ENCODE measurements at regions not wholly inside any gene's neighbourhood (a gene's known extent, or its start where the extent isn't known, plus 50 kb on each side); places are given as distances from the start of the nearest gene placed in this dataset.

DNA sequence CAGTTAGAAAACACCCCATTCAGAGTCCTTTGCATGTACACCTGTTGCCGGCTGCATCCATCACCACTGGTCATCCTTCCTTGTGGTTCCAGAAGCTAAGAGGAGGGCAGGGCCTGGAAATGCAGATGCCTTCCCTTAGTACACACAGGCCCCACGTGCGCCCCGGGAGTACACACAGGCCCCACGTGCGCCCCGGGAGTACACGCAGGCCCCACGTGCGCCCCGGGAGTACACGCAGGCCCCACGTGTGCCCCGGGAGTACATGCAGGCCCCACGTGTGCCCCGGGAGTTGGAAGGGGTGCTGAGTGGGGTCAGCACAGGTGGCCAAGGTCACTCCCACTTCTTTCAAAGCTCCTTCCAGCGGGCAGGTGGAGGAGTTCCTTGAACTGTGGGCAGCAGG is 1141.9 kb downstream of the BRD1 start:
- no peak overlapping the region for H3K4me3 ChIP-seq (ENCODE audit: control insufficient read depth, low read depth, low read length)
- TF ChIP-seq CTCF (IDR thresholded peaks at IDR 0.05; ENCODE audit: control insufficient read depth, insufficient read depth, low read depth, low read length, missing control alignments): no peak
- DNase-seq (ENCODE audit: low read depth): no peak

DNA sequence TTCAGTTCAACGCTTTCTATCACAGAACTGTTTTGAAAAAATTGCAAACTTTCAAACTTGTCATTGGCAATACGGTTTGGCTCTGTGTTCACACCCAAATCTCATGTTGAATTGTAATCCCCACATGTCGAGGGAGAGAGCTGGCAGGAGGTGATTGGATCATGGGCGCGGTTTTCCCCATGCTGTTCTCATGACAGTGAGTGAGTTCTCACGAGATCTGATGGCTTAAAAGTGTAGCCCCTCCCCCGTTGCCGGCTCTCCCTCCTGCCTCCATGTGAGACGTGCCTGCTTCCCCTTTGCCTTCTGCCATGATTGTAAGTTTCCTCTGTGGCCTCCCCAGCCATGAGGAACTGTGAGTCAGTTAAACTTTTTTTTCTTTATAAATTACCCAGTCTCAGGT is 1144.0 kb downstream of the BRD1 start:
- no peak overlapping the region for H3K4me3 ChIP-seq (ENCODE audit: control insufficient read depth, low read depth, low read length)
- no peak for DNase-seq (ENCODE audit: low read depth)
- TF ChIP-seq CTCF (IDR thresholded peaks at IDR 0.05; ENCODE audit: control insufficient read depth, insufficient read depth, low read depth, low read length, missing control alignments): no peak

DNA sequence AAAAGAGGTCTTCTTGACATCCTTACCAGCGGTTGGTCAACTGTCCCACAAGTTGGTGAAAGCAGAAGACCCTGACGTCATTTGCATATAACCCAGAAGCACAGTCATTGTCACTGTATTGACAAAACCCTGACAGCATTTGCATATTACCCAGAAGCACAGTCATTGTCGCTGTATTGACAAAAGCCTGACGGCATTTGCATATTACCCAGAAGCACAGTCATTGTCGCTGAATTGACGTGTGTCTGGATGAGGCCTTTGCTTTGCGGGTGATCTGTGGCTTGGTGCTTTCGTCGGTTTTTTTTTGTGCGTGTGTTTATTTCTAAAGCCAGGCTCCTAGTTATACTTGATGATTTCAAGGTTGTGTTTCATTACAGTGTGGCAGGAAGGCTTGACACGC is 1145.2 kb downstream of the BRD1 start:
- H3K4me3 ChIP-seq (ENCODE audit: control insufficient read depth, low read depth, low read length): no peak overlapping the region
- TF ChIP-seq CTCF (IDR thresholded peaks at IDR 0.05; ENCODE audit: control insufficient read depth, insufficient read depth, low read depth, low read length, missing control alignments): no peak
- no peak for DNase-seq (ENCODE audit: low read depth)

DNA sequence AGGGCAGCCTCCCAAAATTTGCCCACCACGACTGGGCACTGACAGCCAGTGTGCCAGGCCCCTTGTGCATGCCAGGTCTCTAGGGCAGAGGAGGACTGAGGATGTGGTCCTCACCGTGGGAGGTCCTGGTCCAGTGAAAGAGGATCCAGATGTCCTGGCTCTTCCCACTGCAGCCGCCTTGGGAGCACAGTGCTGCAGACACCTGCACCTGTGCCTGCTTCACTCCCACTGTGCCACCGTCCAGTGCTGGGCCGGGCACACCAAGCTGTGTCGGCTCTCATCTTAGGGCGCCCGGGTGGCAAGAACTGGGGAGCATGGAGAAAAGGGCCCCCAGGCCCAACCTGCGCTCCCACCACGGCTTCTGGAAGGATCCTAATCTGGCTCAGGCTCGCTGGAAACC is 1147.1 kb downstream of the BRD1 start:
- TF ChIP-seq CTCF (IDR thresholded peaks at IDR 0.05; ENCODE audit: control insufficient read depth, insufficient read depth, low read depth, low read length, missing control alignments): no peak
- no peak overlapping the region for H3K4me3 ChIP-seq (ENCODE audit: control insufficient read depth, low read depth, low read length)
- no peak for DNase-seq (ENCODE audit: low read depth)

DNA sequence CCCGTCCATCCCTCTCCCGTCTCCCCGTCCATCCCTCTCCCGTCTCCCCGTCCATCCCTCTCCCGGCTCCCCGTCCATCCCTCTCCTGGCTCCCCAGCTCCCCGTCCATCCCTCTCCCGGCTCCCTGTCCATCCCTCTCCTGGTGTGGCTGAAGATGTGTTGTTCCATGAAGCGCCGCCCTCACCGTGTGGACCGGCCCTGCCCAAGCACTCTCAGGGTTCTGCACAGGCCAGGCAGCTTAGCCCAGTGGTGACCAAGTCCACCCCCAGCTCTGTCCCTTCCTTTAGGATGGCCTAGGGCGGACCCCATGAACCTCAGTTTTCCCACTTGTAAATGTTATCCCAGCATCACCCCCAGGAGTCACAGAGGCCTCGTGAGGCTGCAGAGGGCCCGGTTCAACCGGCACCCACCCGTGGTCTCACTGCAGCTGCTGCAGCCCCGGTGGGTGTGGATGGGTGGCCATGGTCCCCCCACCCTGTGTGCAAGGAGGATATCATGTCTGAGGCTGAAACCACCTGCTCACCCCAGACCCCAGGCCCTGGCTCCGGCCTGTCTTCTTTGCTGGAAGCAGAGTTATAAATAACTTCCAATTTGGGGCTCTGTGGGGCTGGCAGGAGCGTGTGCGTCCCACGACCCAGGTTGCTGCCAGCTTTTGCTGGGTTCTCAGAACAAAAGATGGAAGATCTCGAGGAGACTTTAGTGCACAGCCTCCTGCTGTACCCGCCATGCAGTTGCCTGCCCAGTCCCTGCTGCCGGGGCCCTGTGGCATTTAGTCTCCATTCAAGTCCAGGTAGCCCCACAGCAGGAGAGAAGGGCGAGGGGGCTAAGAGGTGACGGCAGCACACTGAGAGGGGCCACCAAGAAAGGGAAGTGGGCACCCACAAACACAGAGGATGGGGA is 1147.8 kb downstream of the BRD1 start:
- DNase-seq (ENCODE audit: low read depth): no peak
- TF ChIP-seq CTCF (IDR thresholded peaks at IDR 0.05; ENCODE audit: control insufficient read depth, insufficient read depth, low read depth, low read length, missing control alignments): no peak
- H3K4me3 ChIP-seq (ENCODE audit: control insufficient read depth, low read depth, low read length): no peak overlapping the region

DNA sequence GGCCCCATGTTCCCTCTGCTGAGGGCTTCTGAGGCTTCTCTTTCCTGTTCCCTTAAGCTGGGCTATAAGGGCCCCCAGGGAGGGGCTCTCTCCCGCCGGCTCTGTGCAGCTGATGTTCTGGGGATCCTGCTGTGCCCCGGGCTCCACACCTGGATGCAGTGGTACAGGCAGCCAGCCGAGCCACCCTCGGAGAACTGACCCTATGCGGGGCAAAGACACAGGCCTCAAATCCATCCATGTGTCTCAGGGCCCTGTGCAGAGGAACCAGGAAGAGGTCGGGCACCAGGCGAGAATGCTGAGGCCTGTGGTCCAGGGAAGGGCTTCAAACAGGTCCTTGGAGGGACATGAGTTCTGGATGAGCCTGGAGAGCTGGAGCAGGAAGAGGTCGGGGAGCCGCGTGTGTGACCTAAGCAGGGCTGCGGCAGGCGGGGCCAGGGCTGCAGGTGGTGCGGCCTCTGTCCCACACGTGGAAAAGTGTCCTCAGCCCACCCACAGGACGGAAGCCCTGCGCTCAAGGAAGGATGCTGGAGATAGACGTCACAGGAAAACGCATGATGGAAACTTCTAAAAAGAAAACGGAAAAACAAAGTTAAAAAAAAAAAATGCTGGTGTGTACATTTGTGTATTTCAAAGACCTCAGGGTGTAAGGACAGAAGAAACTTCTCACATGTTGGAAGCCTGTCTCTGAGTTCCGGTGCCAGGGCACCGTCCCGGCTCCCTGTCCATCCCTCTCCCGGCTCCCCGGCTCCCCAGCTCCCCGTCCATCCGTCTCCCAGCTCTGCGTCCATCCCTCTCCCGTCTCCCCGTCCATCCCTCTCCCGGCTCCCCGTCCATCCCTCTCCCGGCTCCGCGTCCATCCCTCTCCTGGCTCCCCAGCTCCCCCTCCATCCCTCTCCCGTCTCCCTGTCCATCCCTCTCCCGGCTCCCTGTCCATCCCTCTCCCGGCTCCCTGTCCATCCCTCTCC is 1149.2 kb downstream of the BRD1 start:
- no peak for TF ChIP-seq CTCF (IDR thresholded peaks at IDR 0.05; ENCODE audit: control insufficient read depth, insufficient read depth, low read depth, low read length, missing control alignments)
- DNase-seq (ENCODE audit: low read depth): no peak
- H3K4me3 ChIP-seq (ENCODE audit: control insufficient read depth, low read depth, low read length): no peak overlapping the region

All from AG09309 (cell line).